Chondrocyte (in vitro differentiated cells): ENCODE measurements at regions not wholly inside any gene's neighbourhood (a gene's known extent, or its start where the extent isn't known, plus 50 kb on each side); places are given as distances from the start of the nearest gene placed in this dataset.
"Not testable (repeated sequence)": the region's sequence is repeated elsewhere in the genome, so short reads cannot be mapped to it uniquely, and the experiment has no call there.

Source experiments
- DNase-seq: peaks from one replicate; pipeline ENCODE4 v3.0.0; 2021; ENCODE audit warnings: mixed read lengths, low spot score
- H3K27ac Mint-ChIP-seq: one replicate; pipeline ENCODE4 v1.8.0; 2021; ENCODE audit warnings: mild to moderate bottlenecking, moderate library complexity, mixed read lengths; ENCODE audit not compliant: unreplicated experiment
- H3K27me3 Mint-ChIP-seq: 2 replicates; pipeline ENCODE4 v1.8.0; 2021; ENCODE audit warnings: low read depth, mixed read lengths
- H3K36me3 Mint-ChIP-seq: 2 replicates; pipeline ENCODE4 v1.8.0; 2021; ENCODE audit warnings: low read depth, mixed read lengths
- H3K4me1 Mint-ChIP-seq: 2 replicates; pipeline ENCODE4 v1.8.0; 2021; ENCODE audit warnings: low read depth, mild to moderate bottlenecking, mixed read lengths
- H3K4me3 Mint-ChIP-seq: one replicate; pipeline ENCODE4 v1.8.0; 2021; ENCODE audit warnings: mild to moderate bottlenecking, moderate library complexity, mixed read lengths; ENCODE audit not compliant: unreplicated experiment
- H3K9me3 Mint-ChIP-seq: 2 replicates; pipeline ENCODE4 v1.8.0; 2021; ENCODE audit warnings: low read depth, mixed read lengths
- TF ChIP-seq, protein P1 (sequence below): fragments of 200-600 bp; sonication (generic); IDR thresholded peaks from 2 replicates; pipeline ENCODE4 v1.5.0; 2021; ENCODE audit warnings: antibody characterized with exemption, mild to moderate bottlenecking, moderate library complexity

- no peak overlapping the region for H3K4me3 Mint-ChIP-seq
- peaks cover 33% of the 10 kb centered on the region for H3K4me1 Mint-ChIP-seq
- TF ChIP-seq, protein P1, sequence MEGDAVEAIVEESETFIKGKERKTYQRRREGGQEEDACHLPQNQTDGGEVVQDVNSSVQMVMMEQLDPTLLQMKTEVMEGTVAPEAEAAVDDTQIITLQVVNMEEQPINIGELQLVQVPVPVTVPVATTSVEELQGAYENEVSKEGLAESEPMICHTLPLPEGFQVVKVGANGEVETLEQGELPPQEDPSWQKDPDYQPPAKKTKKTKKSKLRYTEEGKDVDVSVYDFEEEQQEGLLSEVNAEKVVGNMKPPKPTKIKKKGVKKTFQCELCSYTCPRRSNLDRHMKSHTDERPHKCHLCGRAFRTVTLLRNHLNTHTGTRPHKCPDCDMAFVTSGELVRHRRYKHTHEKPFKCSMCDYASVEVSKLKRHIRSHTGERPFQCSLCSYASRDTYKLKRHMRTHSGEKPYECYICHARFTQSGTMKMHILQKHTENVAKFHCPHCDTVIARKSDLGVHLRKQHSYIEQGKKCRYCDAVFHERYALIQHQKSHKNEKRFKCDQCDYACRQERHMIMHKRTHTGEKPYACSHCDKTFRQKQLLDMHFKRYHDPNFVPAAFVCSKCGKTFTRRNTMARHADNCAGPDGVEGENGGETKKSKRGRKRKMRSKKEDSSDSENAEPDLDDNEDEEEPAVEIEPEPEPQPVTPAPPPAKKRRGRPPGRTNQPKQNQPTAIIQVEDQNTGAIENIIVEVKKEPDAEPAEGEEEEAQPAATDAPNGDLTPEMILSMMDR, result peak; percentile 87
- H3K27ac Mint-ChIP-seq, result no peak overlapping the region
- no peaks in the 10 kb centered on the region for H3K27me3 Mint-ChIP-seq
- no peak for DNase-seq
- H3K9me3 Mint-ChIP-seq, result peaks cover 7% of the 10 kb centered on the region
- H3K36me3 Mint-ChIP-seq, result no peaks in the 10 kb centered on the region
These were observed 60.7 kb downstream of the RPL22L1 start for GRCh38 chr3:170809007-170809974.

- DNase-seq, result no peak
- TF ChIP-seq, protein P1, result no peak
- H3K9me3 Mint-ChIP-seq, result peaks cover 7% of the 10 kb centered on the region
These were observed 62.0 kb downstream of the RPL22L1 start for GRCh38 chr3:170808041-170808440.

DNA sequence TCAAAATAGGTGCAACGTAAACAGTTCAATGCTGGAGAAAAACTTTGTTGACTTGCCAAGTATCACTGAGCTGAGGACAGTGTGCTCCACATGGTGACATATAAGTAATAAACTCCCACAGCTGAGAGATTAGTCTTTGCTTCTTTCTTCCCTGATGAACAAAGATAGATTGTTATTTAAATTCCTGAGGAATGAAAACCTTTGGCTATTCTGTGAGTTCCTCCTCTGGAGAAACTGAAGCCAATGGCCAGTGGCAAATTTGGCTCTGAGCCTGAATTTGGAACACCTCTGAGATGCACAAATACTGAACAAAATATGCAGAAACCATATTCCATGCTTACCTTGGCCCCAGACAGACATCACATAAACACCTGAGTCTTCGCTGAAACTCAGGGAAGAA, 63.3 kb downstream of the RPL22L1 start:
- peaks cover 7% of the 10 kb centered on the region for H3K9me3 Mint-ChIP-seq
- peaks cover 46% of the 10 kb centered on the region for H3K4me1 Mint-ChIP-seq
- no peak overlapping the region for H3K4me3 Mint-ChIP-seq
- no peaks in the 10 kb centered on the region for H3K27me3 Mint-ChIP-seq
- no peak for DNase-seq
- H3K36me3 Mint-ChIP-seq, result no peaks in the 10 kb centered on the region
- TF ChIP-seq, protein P1, result no peak
- H3K27ac Mint-ChIP-seq, result no peak overlapping the region

More at GRCh38 chr3:170808041-170808440, 62.0 kb downstream of the RPL22L1 start:
- no peaks in the 10 kb centered on the region for H3K36me3 Mint-ChIP-seq
- peaks cover 42% of the 10 kb centered on the region for H3K4me1 Mint-ChIP-seq
- no peak overlapping the region for H3K4me3 Mint-ChIP-seq
- no peaks in the 10 kb centered on the region for H3K27me3 Mint-ChIP-seq
- H3K27ac Mint-ChIP-seq, result peak overlapping the region; percentile 42

- no peaks in the 10 kb centered on the region for H3K36me3 Mint-ChIP-seq
- H3K4me1 Mint-ChIP-seq, result peaks cover 45% of the 10 kb centered on the region
- no peak for DNase-seq
- TF ChIP-seq, protein P1, result no peak
- no peaks in the 10 kb centered on the region for H3K27me3 Mint-ChIP-seq
- no peak overlapping the region for H3K4me3 Mint-ChIP-seq
- no peak overlapping the region for H3K27ac Mint-ChIP-seq
- H3K9me3 Mint-ChIP-seq, result peaks cover 7% of the 10 kb centered on the region
These were observed 63.9 kb downstream of the RPL22L1 start for GRCh38 chr3:170806141-170806540.

- not testable (repeated sequence) for H3K27ac Mint-ChIP-seq, H3K4me3 Mint-ChIP-seq, DNase-seq, H3K27me3 Mint-ChIP-seq, H3K9me3 Mint-ChIP-seq, H3K36me3 Mint-ChIP-seq
- peaks cover 45% of the 10 kb centered on the region for H3K4me1 Mint-ChIP-seq
These were observed 64.7 kb downstream of the RPL22L1 start for GRCh38 chr3:170805296-170805695.

GRCh38 chr3:170804634-170805033, 65.4 kb downstream of the RPL22L1 start:
- H3K27ac Mint-ChIP-seq, H3K4me3 Mint-ChIP-seq, DNase-seq, H3K36me3 Mint-ChIP-seq, H3K27me3 Mint-ChIP-seq: not testable (repeated sequence)
- peaks cover 11% of the 10 kb centered on the region for H3K9me3 Mint-ChIP-seq
- peaks cover 45% of the 10 kb centered on the region for H3K4me1 Mint-ChIP-seq
